MM.1S (cell line): ENCODE measurements at regions not wholly inside any gene's neighbourhood (a gene's known extent, or its start where the extent isn't known, plus 50 kb on each side); places are given as distances from the start of the nearest gene placed in this dataset.
"Not testable (repeated sequence)": the region's sequence is repeated elsewhere in the genome, so short reads cannot be mapped to it uniquely, and the experiment has no call there.

Source experiments
- DNase-seq: peaks from one replicate; pipeline ENCODE4 v3.0.0-alpha.2; 2015
- H2AFZ ChIP-seq: fragments of 300-600 bp; sonication (generic); 2 replicates; pipeline ENCODE4 v1.6.0; 2016; ENCODE audit warnings: antibody characterized with exemption, low read length
- H3F3A ChIP-seq: fragments of 300-600 bp; sonication (generic); 2 replicates; pipeline ENCODE4 v1.6.1; 2016; ENCODE audit warnings: mild to moderate bottlenecking, antibody characterized with exemption, low read length, moderate library complexity, mixed read lengths; ENCODE audit not compliant: insufficient read depth
- H3K27ac ChIP-seq: fragments of 300-600 bp; sonication (generic); 2 replicates; pipeline ENCODE4 v1.5.1; 2016; ENCODE audit warnings: mild to moderate bottlenecking, low read length
- H3K27me3 ChIP-seq: fragments of 300-600 bp; sonication (generic); replicated peaks from 2 replicates; pipeline ENCODE4 v1.6.0; 2016; ENCODE audit warnings: low read length; ENCODE audit not compliant: insufficient read depth
- H3K36me3 ChIP-seq: fragments of 300-600 bp; sonication (generic); replicated peaks from 2 replicates; pipeline ENCODE4 v1.6.1; 2016; ENCODE audit warnings: mild to moderate bottlenecking, low read length, mixed read lengths; ENCODE audit not compliant: insufficient read depth
- H3K4me1 ChIP-seq: fragments of 300-600 bp; sonication (generic); 2 replicates; pipeline ENCODE4 v1.6.1; 2016; ENCODE audit warnings: low read length, mixed read lengths
- H3K4me2 ChIP-seq: fragments of 300-600 bp; sonication (generic); 2 replicates; pipeline ENCODE4 v1.6.0; 2016; ENCODE audit warnings: low read depth, low read length
- H3K4me3 ChIP-seq: fragments of 300-600 bp; sonication (generic); 2 replicates; pipeline ENCODE4 v1.5.1; 2016; ENCODE audit warnings: low read length, mixed read lengths
- H3K79me2 ChIP-seq: fragments of 300-600 bp; sonication (generic); 2 replicates; pipeline ENCODE4 v1.6.1; 2016; ENCODE audit warnings: mixed run types, low read length, mixed read lengths
- H3K9ac ChIP-seq: fragments of 300-600 bp; sonication (generic); 2 replicates; pipeline ENCODE4 v1.6.1; 2016; ENCODE audit warnings: low read length, mixed read lengths
- H3K9me2 ChIP-seq: fragments of 300-600 bp; sonication (generic); replicated peaks from 2 replicates; pipeline ENCODE4 v1.6.1; 2016; ENCODE audit warnings: mild to moderate bottlenecking, low read length, mixed read lengths; ENCODE audit not compliant: insufficient read depth
- H3K9me3 ChIP-seq: fragments of 300-600 bp; sonication (generic); replicated peaks from 2 replicates; pipeline ENCODE4 v1.6.1; 2016; ENCODE audit warnings: mild to moderate bottlenecking, low read length, mixed read lengths; ENCODE audit not compliant: insufficient read depth
- H4K20me1 ChIP-seq: fragments of 300-600 bp; sonication (generic); 2 replicates; pipeline ENCODE4 v1.6.1; 2016; ENCODE audit warnings: mild to moderate bottlenecking, low read length, moderate library complexity, mixed read lengths; ENCODE audit not compliant: insufficient read depth
- EZH2 ChIP-seq: fragments of 300-600 bp; sonication (generic); optimal IDR thresholded peaks from 2 replicates; pipeline ENCODE3; 2017; ENCODE audit warnings: low read depth, mild to moderate bottlenecking, antibody characterized with exemption, low read length, mixed read lengths
- EZH2phosphoT487 ChIP-seq: fragments of 300-600 bp; sonication (generic); IDR thresholded peaks from 2 replicates; pipeline ENCODE4 v1.6.1; 2018; ENCODE audit warnings: antibody characterized with exemption, low read length
- TF ChIP-seq, protein P1 (sequence below): fragments of 300-600 bp; sonication (generic); IDR thresholded peaks from 2 replicates; pipeline ENCODE4 v1.5.1; 2016; ENCODE audit warnings: antibody characterized with exemption, low read length, mixed read lengths

DNA sequence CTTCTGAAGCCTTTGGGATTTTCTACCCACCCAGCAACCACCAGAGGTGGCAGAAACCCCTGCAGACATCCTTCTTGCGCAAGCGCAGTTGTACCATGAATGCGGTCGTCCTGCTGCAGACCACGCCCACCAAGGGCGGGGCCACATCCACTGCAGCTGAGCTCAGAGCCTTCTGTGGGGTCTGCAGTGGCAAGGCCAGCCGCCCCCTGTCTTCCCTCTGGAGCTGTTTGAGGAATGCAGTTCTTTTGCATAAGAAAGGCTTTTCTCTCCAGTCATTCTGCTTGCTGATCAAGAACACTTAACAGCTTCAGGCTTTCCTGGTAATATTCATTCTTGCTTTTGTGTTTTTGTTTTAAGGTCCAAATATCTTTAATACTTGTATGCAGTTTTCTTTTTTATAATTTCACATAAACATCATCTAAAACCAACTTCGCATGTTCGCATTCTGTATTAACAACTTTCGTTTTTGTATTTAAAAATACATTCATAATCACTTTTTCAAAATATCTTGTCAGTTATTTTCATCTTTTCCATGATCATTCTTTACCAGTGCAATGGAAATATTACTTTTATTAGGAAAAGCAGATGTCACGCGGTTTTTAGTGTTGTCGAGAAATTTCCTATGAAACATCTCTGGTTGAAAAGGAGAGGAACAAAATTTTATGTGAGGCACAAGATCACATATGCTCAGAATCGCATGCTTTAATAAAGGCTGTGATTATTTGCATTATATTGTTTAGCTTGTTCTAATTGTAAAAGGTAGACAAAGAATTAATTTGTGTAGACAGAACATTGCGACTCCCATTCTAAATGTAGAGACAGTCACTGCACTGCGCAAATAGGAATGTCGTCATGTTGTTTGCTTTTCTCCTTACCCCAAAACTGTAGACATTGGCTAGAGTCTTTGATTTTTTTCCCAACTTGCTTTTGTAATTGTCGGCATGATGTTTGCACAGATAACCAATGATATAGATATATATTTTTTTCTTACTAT lies 98.1 kb upstream of the SNRPN start:
- Histone ChIP-seq H3K27me3 (no peaks in the 10 kb centered on the region), H3K4me3 (no peak overlapping the region), H3K4me1 (no peaks in the 10 kb centered on the region), H4K20me1 (no peaks in the 10 kb centered on the region), H3K36me3 (no peaks in the 10 kb centered on the region), H3K79me2 (no peaks in the 10 kb centered on the region), H3K4me2 (no peak overlapping the region), H2AFZ (no peak overlapping the region), H3K9me3 (no peaks in the 10 kb centered on the region), H3K9ac (no peak overlapping the region), H3K9me2 (no peaks in the 10 kb centered on the region), H3F3A (no peaks in the 10 kb centered on the region), H3K27ac (no peak overlapping the region)
- no peak for DNase-seq
- TF ChIP-seq, protein P1, sequence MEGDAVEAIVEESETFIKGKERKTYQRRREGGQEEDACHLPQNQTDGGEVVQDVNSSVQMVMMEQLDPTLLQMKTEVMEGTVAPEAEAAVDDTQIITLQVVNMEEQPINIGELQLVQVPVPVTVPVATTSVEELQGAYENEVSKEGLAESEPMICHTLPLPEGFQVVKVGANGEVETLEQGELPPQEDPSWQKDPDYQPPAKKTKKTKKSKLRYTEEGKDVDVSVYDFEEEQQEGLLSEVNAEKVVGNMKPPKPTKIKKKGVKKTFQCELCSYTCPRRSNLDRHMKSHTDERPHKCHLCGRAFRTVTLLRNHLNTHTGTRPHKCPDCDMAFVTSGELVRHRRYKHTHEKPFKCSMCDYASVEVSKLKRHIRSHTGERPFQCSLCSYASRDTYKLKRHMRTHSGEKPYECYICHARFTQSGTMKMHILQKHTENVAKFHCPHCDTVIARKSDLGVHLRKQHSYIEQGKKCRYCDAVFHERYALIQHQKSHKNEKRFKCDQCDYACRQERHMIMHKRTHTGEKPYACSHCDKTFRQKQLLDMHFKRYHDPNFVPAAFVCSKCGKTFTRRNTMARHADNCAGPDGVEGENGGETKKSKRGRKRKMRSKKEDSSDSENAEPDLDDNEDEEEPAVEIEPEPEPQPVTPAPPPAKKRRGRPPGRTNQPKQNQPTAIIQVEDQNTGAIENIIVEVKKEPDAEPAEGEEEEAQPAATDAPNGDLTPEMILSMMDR: no peak
- TF ChIP-seq EZH2phosphoT487: no peak
- TF ChIP-seq EZH2: no peak

DNA sequence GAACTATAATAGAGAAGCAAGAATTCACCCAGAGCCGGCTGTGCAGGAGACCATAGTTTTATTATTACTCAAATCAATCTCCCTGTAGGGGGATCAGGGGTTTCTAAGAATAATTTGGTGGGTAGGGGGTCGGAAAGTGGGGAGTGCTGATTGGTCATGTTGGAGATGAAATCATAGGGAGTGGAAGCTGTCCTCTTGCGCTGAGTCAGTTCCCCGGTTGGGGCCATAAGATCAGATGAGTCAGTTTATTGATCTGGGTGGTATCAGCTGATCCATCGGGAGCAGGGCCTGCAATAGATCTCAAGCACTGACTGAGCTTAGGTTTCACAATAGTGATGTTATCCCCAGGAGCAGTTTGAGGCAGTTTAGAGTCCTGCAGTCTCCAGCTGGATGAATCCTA lies 97.0 kb upstream of the SNRPN start:
- H3K9me3 ChIP-seq: no peaks in the 10 kb centered on the region
- H4K20me1 ChIP-seq: no peaks in the 10 kb centered on the region
- no peak overlapping the region for H3K4me2 ChIP-seq
- no peak overlapping the region for H3K9ac ChIP-seq
- no peaks in the 10 kb centered on the region for H3K36me3 ChIP-seq
- no peak overlapping the region for H3K4me3 ChIP-seq
- no peaks in the 10 kb centered on the region for H3K79me2 ChIP-seq
- H3K4me1 ChIP-seq: no peaks in the 10 kb centered on the region
- no peak overlapping the region for H3K27ac ChIP-seq
- H3F3A ChIP-seq: no peaks in the 10 kb centered on the region
- TF ChIP-seq EZH2 (no peak), EZH2phosphoT487 (no peak)
- TF ChIP-seq, protein P1: no peak
- H2AFZ ChIP-seq: no peak overlapping the region
- no peak for DNase-seq
- no peaks in the 10 kb centered on the region for H3K9me2 ChIP-seq
- H3K27me3 ChIP-seq: no peaks in the 10 kb centered on the region

DNA sequence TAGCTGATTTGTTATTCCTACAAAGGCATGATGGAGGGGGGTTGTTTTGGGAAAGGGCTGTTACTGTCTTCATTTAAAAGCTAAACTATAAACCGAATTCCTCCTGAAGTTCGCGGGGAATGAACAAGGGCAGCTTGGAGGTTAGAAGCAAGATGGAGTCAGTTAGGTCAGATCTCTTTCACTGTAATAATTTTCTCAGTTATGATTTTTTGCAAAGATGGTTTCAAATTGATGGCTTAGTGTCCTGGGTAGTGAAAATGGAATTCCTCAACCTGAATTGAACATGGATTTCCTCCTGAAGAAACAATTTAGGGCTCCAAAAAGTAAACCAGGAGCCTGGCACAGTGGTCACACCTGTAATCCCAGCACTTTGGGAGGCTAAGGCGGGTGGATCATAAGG lies 96.6 kb upstream of the SNRPN start:
- H4K20me1 ChIP-seq, H3K27me3 ChIP-seq, H3K9me2 ChIP-seq, H3K27ac ChIP-seq, H3K4me3 ChIP-seq, H3F3A ChIP-seq, H3K79me2 ChIP-seq, DNase-seq, H3K36me3 ChIP-seq, H3K4me1 ChIP-seq, H3K9me3 ChIP-seq, H3K9ac ChIP-seq, H3K4me2 ChIP-seq, H2AFZ ChIP-seq: not testable (repeated sequence)
